CD14-positive monocyte (primary cell): ENCODE measurements at regions not wholly inside any gene's neighbourhood (a gene's known extent, or its start where the extent isn't known, plus 50 kb on each side); places are given as distances from the start of the nearest gene placed in this dataset.

Experiments used
- DNase-seq, 3 donors: peaks; one replicate each; pipeline ENCODE4 v3.0.0-alpha.2; 2011 to 2022
- H2AFZ ChIP-seq: 2 replicates; pipeline ENCODE4 v1.6.0; 2012; ENCODE audit warnings: mild to moderate bottlenecking, low read depth, low read length, inconsistent platforms; ENCODE audit not compliant: insufficient read depth, poor library complexity, severe bottlenecking
- H3K27ac ChIP-seq, 2 donors: 1 replicate in 1 of 2; 2 replicates in 1 of 2; pipeline ENCODE4 v1.5.1; 2012 to 2013; ENCODE audit warnings: low read length in 2 of 2, control low read depth in 1 of 2, inconsistent platforms in 1 of 2, low read depth in 1 of 2, mild to moderate bottlenecking in 1 of 2
- H3K27me3 ChIP-seq, 2 donors: one replicate each; pipeline versions ENCODE4 v1.6.0 to v1.6.1; 2011 to 2013; ENCODE audit warnings: low read length in 2 of 2; ENCODE audit not compliant: control insufficient read depth in 2 of 2, insufficient read depth in 2 of 2
- H3K36me3 ChIP-seq, 2 donors: replicated peaks in 1 of 2; 1 replicate in 1 of 2; 2 replicates in 1 of 2; pipeline versions ENCODE4 v1.5.1 to v1.6.1; 2012 to 2013; ENCODE audit warnings: low read length in 2 of 2, control low read depth in 1 of 2, inconsistent platforms in 1 of 2, mild to moderate bottlenecking in 1 of 2; ENCODE audit not compliant: insufficient read depth in 2 of 2, control insufficient read depth in 1 of 2
- H3K4me1 ChIP-seq, 2 donors: 1 replicate in 1 of 2; 2 replicates in 1 of 2; pipeline versions ENCODE4 v1.5.1 to v1.6.1; 2012 to 2013; ENCODE audit warnings: low read length in 2 of 2, control low read depth in 1 of 2, inconsistent platforms in 1 of 2, mild to moderate bottlenecking in 1 of 2, moderate library complexity in 1 of 2; ENCODE audit not compliant: insufficient read depth in 2 of 2, control insufficient read depth in 1 of 2
- H3K4me2 ChIP-seq: replicated peaks from 2 replicates; pipeline ENCODE3; 2012; ENCODE audit warnings: low read length, moderate library complexity, mild to moderate bottlenecking; ENCODE audit not compliant: poor library complexity, severe bottlenecking; ENCODE audit errors: extremely low read depth
- H3K4me3 ChIP-seq, 3 experiments: fragments of 200-600 bp in 1 of 3; sonication (generic) in 1 of 3; replicated peaks in 1 of 3; 1 replicate in 2 of 3; 2 replicates in 1 of 3; pipeline ENCODE4 v1.5.1; 2011 to 2013; ENCODE audit warnings: low read length in 3 of 3, mild to moderate bottlenecking in 3 of 3, control low read depth in 2 of 3, low read depth in 2 of 3, inconsistent platforms in 1 of 3, moderate library complexity in 1 of 3
- H3K79me2 ChIP-seq: 2 replicates; pipeline ENCODE4 v1.6.0; 2012; ENCODE audit warnings: mild to moderate bottlenecking, control low read depth, inconsistent platforms, low read length, moderate library complexity; ENCODE audit not compliant: insufficient read depth
- H3K9ac ChIP-seq: 2 replicates; pipeline ENCODE4 v1.6.0; 2017; ENCODE audit warnings: low read length, mild to moderate bottlenecking; ENCODE audit not compliant: insufficient read depth, poor library complexity, severe bottlenecking
- H3K9me3 ChIP-seq, 2 donors: replicated peaks in 1 of 2; 1 replicate in 1 of 2; 2 replicates in 1 of 2; pipeline versions ENCODE4 v1.5.1 to v1.6.1; 2012 to 2013; ENCODE audit warnings: low read length in 2 of 2, control low read depth in 1 of 2; ENCODE audit not compliant: control insufficient read depth in 1 of 2, insufficient read depth in 1 of 2
- H4K20me1 ChIP-seq: 2 replicates; pipeline ENCODE4 v1.6.0; 2012; ENCODE audit warnings: mild to moderate bottlenecking, low read length, control low read depth, moderate library complexity; ENCODE audit not compliant: insufficient read depth
- H3K27ac Mint-ChIP-seq, 7 donors: one replicate each; pipeline ENCODE4 v1.8.0; 2020; ENCODE audit warnings: mild to moderate bottlenecking in 7 of 7, mixed read lengths in 7 of 7, moderate library complexity in 6 of 7, inconsistent platforms in 2 of 7
- H3K27me3 Mint-ChIP-seq, 3 donors: one replicate each; pipeline ENCODE4 v1.8.0; 2021 to 2022; ENCODE audit warnings: low read depth in 3 of 3, mild to moderate bottlenecking in 3 of 3, mixed read lengths in 3 of 3, moderate library complexity in 3 of 3, inconsistent platforms in 1 of 3
- H3K36me3 Mint-ChIP-seq, 2 donors: one replicate each; pipeline ENCODE4 v1.8.0; 2020; ENCODE audit warnings: mixed read lengths in 2 of 2, inconsistent platforms in 1 of 2, mild to moderate bottlenecking in 1 of 2
- H3K4me1 Mint-ChIP-seq: one replicate; pipeline ENCODE4 v1.8.0; 2020; ENCODE audit warnings: mild to moderate bottlenecking, mixed read lengths
- H3K4me3 Mint-ChIP-seq, 2 donors: one replicate each; pipeline ENCODE4 v1.8.0; 2020; ENCODE audit warnings: mild to moderate bottlenecking in 2 of 2, mixed read lengths in 2 of 2, moderate library complexity in 1 of 2
- H3K9me3 Mint-ChIP-seq, 7 donors: one replicate each; pipeline ENCODE4 v1.8.0; 2020 to 2022; ENCODE audit warnings: mixed read lengths in 7 of 7, mild to moderate bottlenecking in 6 of 7, moderate library complexity in 6 of 7, inconsistent platforms in 2 of 7
- CTCF ChIP-seq: fragments of 200-600 bp; IDR thresholded peaks from one replicate; pipeline ENCODE4 v1.8.0; 2022; ENCODE audit warnings: antibody characterized with exemption, mild to moderate bottlenecking
- WGBS: methylation state at CpG from one replicate; pipeline ENCODE4 v1.1.5; 2013; ENCODE audit warnings: missing lambda C conversion rate; ENCODE audit not compliant: insufficient coverage; 5-methylcytosine and 5-hydroxymethylcytosine counted together
- intact Hi-C, 2 donors: fragments of 100-400 bp; cut with micrococcal nuclease; formaldehyde crosslinking; loops; one replicate each; pipeline versions ENCODE4 v1.15.0 to v1.15.1; 2023

- 80% methylated on average over 1 of the region's 6 CpGs for WGBS
- H3K4me2 ChIP-seq = no peak overlapping the region
- H3K4me3 ChIP-seq = no peak overlapping the region
- H3K27ac ChIP-seq = no peak overlapping the region
- no peak for TF ChIP-seq CTCF
- no peak overlapping the region for H3K9ac ChIP-seq
- no peak overlapping the region for H2AFZ ChIP-seq
- intact Hi-C loops = no loop called here
- Mint-ChIP-seq H3K27me3 (no peaks in the 10 kb centered on the region), H3K4me1 (no peaks in the 10 kb centered on the region), H3K27ac (no peak overlapping the region), H3K4me3 (no peak overlapping the region), H3K36me3 (no peaks in the 10 kb centered on the region), H3K9me3 (peaks cover 0 to 3% (median 0%) of the 10 kb centered on the region in 7 donors)
- H3K4me1 ChIP-seq = no peaks in the 10 kb centered on the region
- no peaks in the 10 kb centered on the region for H3K27me3 ChIP-seq
- H4K20me1 ChIP-seq = no peaks in the 10 kb centered on the region
- H3K79me2 ChIP-seq = no peaks in the 10 kb centered on the region
- no peaks in the 10 kb centered on the region for H3K36me3 ChIP-seq
- H3K9me3 ChIP-seq = peaks cover 0 to 5% of the 10 kb centered on the region in 2 donors
- DNase-seq = no peak
Observed at GRCh38 chr3:148042663-148043445, 633.7 kb downstream of the ZIC1 start.

- no peaks in the 10 kb centered on the region for H3K79me2 ChIP-seq
- no CpG with 5 or more reads among the region's 1 CpG for WGBS
- H3K4me3 ChIP-seq = no peak overlapping the region
- no peaks in the 10 kb centered on the region for H3K36me3 Mint-ChIP-seq
- intact Hi-C loops = no loop called here
- H3K27ac ChIP-seq = no peak overlapping the region
- DNase-seq = no peak
- no peaks in the 10 kb centered on the region for H3K4me1 Mint-ChIP-seq
- no peak overlapping the region for H3K27ac Mint-ChIP-seq
- H3K27me3 Mint-ChIP-seq = peaks cover 0 to 1% (median 0%) of the 10 kb centered on the region in 3 donors
- TF ChIP-seq CTCF = no peak
- H3K27me3 ChIP-seq = no peaks in the 10 kb centered on the region
- H3K9ac ChIP-seq = no peak overlapping the region
- H3K4me3 Mint-ChIP-seq = no peak overlapping the region
- no peaks in the 10 kb centered on the region for H4K20me1 ChIP-seq
- H2AFZ ChIP-seq = no peak overlapping the region
- no peak overlapping the region for H3K4me2 ChIP-seq
- no peaks in the 10 kb centered on the region for H3K36me3 ChIP-seq
- no peaks in the 10 kb centered on the region for H3K4me1 ChIP-seq
- H3K9me3 Mint-ChIP-seq = peaks cover 0 to 3% (median 0%) of the 10 kb centered on the region in 7 donors
- peaks cover under 1 to 5% of the 10 kb centered on the region in 2 donors for H3K9me3 ChIP-seq
Observed at GRCh38 chr3:148044151-148044550, 635.0 kb downstream of the ZIC1 start.
